ENCODE measurements at regions not wholly inside any gene's neighbourhood (a gene's known extent, or its start where the extent isn't known, plus 50 kb on each side); places are given as distances from the start of the nearest gene placed in this dataset.

- TF ChIP-seq CTCF (conservative IDR thresholded peaks at IDR 0.05; ENCODE audit: low read length): no peak
- no peak for TF ChIP-seq EZH2phosphoT487 (IDR thresholded peaks at IDR 0.05; ENCODE audit: borderline replicate concordance, low read depth, low read length)
These were observed 946.7 kb upstream of the TMPRSS15 start for GRCh38 chr21:19350286-19350685.

Data from OCI-LY7 (cell line).